HG02759 (cell line): ENCODE measurements at regions not wholly inside any gene's neighbourhood (a gene's known extent, or its start where the extent isn't known, plus 50 kb on each side); places are given as distances from the start of the nearest gene placed in this dataset.

Experiments used
- ATAC-seq: cut with Tn5 transposase; IDR thresholded peaks from one replicate; pipeline ENCODE4 v1.9.1; 2021; ENCODE audit warnings: mild to moderate bottlenecking, moderate library complexity; ENCODE audit not compliant: unreplicated experiment

- no peak for ATAC-seq
These were observed 1348.8 kb downstream of the PCDH18 start for GRCh38 chr4:136183513-136183912.

GRCh38 chr4:136156947-136157346 lies 1375.3 kb downstream of the PCDH18 start:
- no peak for ATAC-seq

- ATAC-seq, result no peak
These were observed 1382.2 kb downstream of the PCDH18 start for GRCh38 chr4:136150046-136150445.

GRCh38 chr4:136136601-136137000 lies 1395.7 kb downstream of the PCDH18 start:
- no peak for ATAC-seq

- no peak for ATAC-seq
These were observed 1408.0 kb downstream of the PCDH18 start for GRCh38 chr4:136124251-136124745.

- no peak for ATAC-seq
These were observed 1410.9 kb downstream of the PCDH18 start for GRCh38 chr4:136121426-136121825.

- no peak for ATAC-seq
These were observed 1418.4 kb downstream of the PCDH18 start for GRCh38 chr4:136113921-136114320.

GRCh38 chr4:136112116-136112515 lies 1420.2 kb downstream of the PCDH18 start:
- ATAC-seq, result no peak

- no peak for ATAC-seq
These were observed 1425.5 kb downstream of the PCDH18 start for GRCh38 chr4:136106753-136107152.

GRCh38 chr4:136103616-136104015 lies 1428.7 kb downstream of the PCDH18 start:
- no peak for ATAC-seq

- ATAC-seq, result no peak
These were observed 1434.6 kb downstream of the PCDH18 start for GRCh38 chr4:136097676-136098075.

- ATAC-seq, result no peak
These were observed 1444.0 kb downstream of the PCDH18 start for GRCh38 chr4:136088211-136088867.

- no peak for ATAC-seq
These were observed 1453.3 kb downstream of the PCDH18 start for GRCh38 chr4:136078976-136079375.

- no peak for ATAC-seq
These were observed 1475.5 kb downstream of the PCDH18 start for GRCh38 chr4:136056748-136057147.

GRCh38 chr4:136055360-136055759 lies 1476.9 kb downstream of the PCDH18 start:
- ATAC-seq, result no peak

- ATAC-seq, result no peak
These were observed 1495.5 kb downstream of the PCDH18 start for GRCh38 chr4:136036744-136037143.

GRCh38 chr4:136032391-136032790 lies 1499.9 kb downstream of the PCDH18 start:
- ATAC-seq, result no peak

GRCh38 chr4:136025540-136025939 lies 1506.8 kb downstream of the PCDH18 start:
- ATAC-seq, result no peak

GRCh38 chr4:136017556-136017955 lies 1514.7 kb downstream of the PCDH18 start:
- no peak for ATAC-seq

- ATAC-seq, result no peak
These were observed 1520.1 kb downstream of the PCDH18 start for GRCh38 chr4:136012220-136012619.

- ATAC-seq, result no peak
These were observed 1522.9 kb downstream of the PCDH18 start for GRCh38 chr4:136009258-136009832.

GRCh38 chr4:136007991-136008390 lies 1524.3 kb downstream of the PCDH18 start:
- no peak for ATAC-seq

- ATAC-seq, result no peak
These were observed 1530.0 kb downstream of the PCDH18 start for GRCh38 chr4:136002316-136002715.
